IMR-90 (cell line): ENCODE measurements at regions not wholly inside any gene's neighbourhood (a gene's known extent, or its start where the extent isn't known, plus 50 kb on each side); places are given as distances from the start of the nearest gene placed in this dataset. TPM values are rescaled to one million over a fixed set of nuclear protein-coding genes. Genes with fewer than 3 reads are reported as not detected.

ENCODE experiments used
- microRNA-seq, 2 experiments: library from miRNA; stranded (forward) in 1 of 2; unstranded in 1 of 2; fragments of 10-50 nt in 1 of 2; fragments of <30 nt in 1 of 2; gene quantifications in 1 of 2; microRNA quantifications in 1 of 2; one replicate each; pipeline versions ENCODE3 to v1.1.0; 2013 to 2020; ENCODE audit not compliant: insufficient read depth in 1 of 2, insufficient read length in 1 of 2, unreplicated experiment in 1 of 2
- small RNA-seq, 5 experiments: library from RNA; depleted of rRNA; stranded (forward); fragments of <200 nt; gene quantifications; one replicate each; pipeline ENCODE3, GENCODE V24; 2012

Small RNAs in the stretch of these regions (microRNA-seq; reads per million reads assigned to microRNA genes)
- gene AC011233.1 (ENCODE audit: insufficient read depth, insufficient read length) (not detected), gene MIR4268 (ENCODE audit: insufficient read depth in 1 of 2, insufficient read length in 1 of 2, unreplicated experiment in 1 of 2) (0 reads per million in 2 experiments)

Small RNAs in the stretch of these regions (small RNA-seq; reads per million reads assigned to genes)
- gene AC011233.1 (0 reads per million in 5 experiments), gene MIR4268 (0 reads per million in 5 experiments)
